RPMI7951 (cell line): ENCODE measurements at regions not wholly inside any gene's neighbourhood (a gene's known extent, or its start where the extent isn't known, plus 50 kb on each side); places are given as distances from the start of the nearest gene placed in this dataset.
"Not testable (repeated sequence)": the region's sequence is repeated elsewhere in the genome, so short reads cannot be mapped to it uniquely, and the experiment has no call there.

Experiments used
- DNase-seq: peaks from one replicate; pipeline ENCODE4 v3.0.0-alpha.2; 2012; ENCODE audit warnings: low read depth

DNA sequence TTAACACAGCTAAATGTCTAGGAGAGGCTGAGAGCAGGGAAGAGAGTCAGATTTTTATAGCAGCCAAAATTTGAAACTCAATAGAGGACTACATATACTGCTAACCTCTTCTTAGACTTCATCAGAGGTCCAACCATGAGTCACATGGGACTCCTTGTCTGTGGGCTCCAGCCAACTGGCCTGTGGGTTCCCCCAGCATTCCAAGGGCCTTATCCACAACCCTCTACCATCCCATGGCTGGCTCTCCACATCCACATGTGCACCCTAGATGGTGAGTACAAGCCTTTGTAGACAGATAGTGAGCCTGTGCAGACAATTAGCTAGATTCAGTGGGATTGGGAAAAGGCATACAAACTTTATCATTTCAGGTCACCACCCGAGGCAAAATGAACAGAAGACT is 901.9 kb upstream of the ZEB2 start:
- DNase-seq = peak; percentile 67

DNA sequence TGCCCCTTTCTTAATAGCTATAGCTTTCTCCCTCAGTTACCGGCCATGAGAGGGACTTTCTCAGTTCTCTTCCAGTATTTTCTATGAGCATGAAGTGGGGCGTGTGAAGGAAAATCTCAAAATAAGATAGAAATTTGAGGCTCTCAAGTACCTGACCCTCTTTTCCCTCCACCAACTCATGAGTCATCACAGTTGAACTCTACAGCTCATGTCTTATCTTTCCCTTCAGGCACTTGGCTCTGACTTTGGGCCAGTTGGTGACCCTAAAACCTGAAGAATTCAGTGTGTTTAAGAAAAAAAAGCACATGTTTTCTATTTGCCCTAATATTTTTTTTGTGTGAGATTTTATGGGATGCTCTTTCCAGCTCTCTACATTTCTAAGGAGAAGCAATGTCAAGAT is 896.7 kb upstream of the ZEB2 start:
- DNase-seq = peak; percentile 75

- DNase-seq = no peak
These were observed 895.2 kb upstream of the ZEB2 start for GRCh38 chr2:145415151-145415550.

DNA sequence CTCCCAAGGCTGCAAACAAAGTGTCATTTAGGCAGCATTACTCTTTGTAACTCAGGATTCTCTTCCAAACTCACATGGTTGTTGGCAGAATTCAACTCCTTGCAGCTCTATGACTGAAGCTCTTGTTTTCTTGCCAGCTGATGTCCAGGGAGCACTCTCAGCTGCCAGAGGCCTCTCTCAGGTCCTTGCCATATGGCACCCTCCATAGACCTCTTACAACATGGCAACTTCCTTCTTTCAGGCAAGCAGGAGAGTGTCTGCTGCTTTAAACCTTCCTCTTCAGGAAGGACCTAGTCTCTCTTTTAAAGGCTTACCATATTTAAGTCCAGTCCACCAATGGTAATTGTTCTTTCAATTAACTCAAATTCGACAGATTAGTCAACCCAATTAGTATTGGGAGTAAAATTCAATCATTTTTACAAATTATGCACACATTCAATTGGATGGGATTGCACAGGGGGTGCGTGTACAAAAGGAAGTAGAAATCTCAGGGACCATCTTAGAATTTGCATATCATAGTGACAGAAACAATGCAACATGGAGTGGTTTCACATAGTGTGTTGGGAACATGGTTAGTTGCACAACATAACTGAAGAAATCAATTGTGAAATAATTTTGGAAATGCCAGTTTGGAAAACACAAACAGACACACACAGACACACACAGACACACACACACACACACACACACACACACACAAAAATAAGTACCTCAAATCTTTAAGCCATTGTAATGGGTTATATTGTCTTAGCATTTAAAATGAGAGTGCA is 893.5 kb upstream of the ZEB2 start:
- DNase-seq = no peak

DNA sequence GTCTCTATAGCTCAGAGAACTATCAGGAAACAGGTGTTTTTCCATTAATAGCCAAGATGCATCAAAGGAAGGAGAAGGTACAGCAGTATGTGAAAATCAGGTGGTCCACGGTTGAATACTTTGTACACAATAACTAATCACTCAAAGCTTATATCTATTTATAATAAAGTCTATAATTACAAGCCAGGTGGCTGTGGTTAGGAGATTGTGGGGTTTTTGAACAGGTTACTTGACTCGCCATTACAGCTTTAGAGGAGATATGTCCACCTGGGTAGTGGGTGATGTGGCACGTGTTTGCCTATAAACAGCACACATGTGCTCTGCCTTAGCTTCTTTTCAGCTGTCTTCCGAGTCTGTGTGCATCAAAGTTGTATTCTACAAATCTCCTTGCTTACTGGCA is 892.2 kb upstream of the ZEB2 start:
- no peak for DNase-seq

GRCh38 chr2:145411493-145411892 is 891.6 kb upstream of the ZEB2 start:
- no peak for DNase-seq

DNA sequence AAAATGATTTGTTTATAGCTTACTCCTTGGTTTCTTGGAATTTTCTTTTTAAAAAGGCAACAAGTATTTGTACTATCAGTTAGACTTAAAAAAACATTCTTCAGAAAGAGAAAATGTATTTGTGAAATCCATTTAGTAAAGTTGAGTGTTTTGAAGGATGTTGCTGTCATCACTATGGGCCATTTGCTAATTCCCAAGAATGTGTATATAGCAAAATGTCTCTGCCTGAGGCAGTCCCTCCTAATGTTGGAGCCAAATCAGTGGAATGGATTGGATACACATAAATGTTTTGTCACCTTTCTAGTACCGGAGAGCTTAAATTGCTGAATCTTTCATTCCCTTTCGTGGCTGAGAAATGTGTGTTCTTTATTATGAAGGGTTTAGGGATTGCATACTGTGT is 890.2 kb upstream of the ZEB2 start:
- DNase-seq = peak; percentile 12

DNA sequence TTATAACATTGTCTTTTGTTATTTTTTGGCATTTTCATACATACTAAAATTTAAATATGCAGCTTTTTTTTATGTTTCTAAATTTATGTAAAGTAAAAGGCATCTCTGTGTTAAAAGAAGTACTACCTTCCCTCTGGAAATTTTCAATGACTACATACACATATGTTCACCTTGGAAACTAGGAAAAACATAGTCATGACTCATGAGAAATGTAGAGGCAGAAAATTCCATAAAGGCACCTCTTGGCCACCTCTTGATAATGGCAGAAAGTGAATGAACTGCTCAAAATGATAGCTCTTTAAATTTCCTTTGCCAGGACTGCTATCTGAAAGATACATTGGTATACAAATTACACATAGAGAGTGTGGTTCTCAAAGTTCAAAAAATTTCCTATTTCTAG is 889.1 kb upstream of the ZEB2 start:
- peak; percentile 28 for DNase-seq

DNA sequence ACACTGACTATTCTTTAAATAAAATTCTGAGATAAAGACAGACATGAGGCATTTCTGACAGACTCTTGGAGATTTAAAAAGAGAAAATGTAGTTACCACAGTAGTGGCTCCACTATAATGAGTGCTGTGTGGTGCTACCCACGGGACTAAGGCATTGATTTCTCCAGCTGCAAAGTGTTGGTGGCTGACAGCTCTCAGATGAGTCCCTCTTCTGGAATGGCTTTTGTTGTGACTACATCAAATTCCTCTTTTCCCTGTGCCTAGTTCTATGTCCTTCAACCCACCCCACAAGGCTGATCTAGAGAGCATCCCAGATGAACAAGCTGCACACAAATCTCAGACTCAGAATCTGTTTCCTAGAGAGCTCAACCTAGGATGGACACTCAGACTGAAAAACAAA is 884.8 kb upstream of the ZEB2 start:
- no peak for DNase-seq

GRCh38 chr2:145402706-145403277 is 882.9 kb upstream of the ZEB2 start:
- DNase-seq = no peak

DNA sequence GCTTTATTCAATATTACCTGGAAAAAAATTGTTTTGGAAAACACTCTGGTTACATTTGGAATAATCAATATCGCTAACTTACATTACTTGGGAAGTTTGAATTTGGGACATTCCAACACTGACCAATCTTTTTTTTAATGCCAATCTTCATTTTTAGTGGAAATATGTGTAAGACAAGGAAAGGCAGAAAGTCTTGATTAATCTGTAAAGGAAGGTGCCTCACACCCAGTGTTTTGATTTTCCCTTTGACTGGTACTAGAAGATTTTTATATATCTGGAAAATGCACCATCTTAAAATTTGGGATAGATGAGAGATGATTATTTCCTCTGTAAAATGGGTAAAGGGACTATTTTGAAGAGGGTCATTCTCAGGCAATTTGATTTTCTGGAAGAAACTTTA is 879.2 kb upstream of the ZEB2 start:
- no peak for DNase-seq

- DNase-seq = no peak
These were observed 874.3 kb upstream of the ZEB2 start for GRCh38 chr2:145394181-145394580.

GRCh38 chr2:145386973-145387372 is 867.1 kb upstream of the ZEB2 start:
- no peak for DNase-seq

DNA sequence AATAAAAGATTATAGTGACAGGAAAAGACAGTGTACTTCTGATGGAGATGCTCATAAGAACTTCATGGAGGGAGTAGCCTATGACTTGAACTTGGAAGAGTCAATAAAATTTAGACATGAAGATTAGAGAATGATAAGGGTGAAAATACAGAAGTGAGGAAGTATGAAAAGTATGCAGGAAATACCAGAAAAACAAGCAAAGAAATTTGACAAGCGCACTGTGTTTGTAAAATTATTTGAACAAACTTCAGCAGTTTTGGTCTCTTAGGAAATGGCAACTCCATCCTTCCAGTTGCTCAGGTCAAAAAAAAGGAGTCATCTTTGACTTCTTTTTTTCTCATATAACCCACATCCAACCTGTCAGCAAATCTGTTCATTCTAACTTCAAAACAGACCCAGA is 864.0 kb upstream of the ZEB2 start:
- DNase-seq = no peak

- DNase-seq = peak; percentile 89
These were observed 860.6 kb upstream of the ZEB2 start for GRCh38 chr2:145380436-145381017.

DNA sequence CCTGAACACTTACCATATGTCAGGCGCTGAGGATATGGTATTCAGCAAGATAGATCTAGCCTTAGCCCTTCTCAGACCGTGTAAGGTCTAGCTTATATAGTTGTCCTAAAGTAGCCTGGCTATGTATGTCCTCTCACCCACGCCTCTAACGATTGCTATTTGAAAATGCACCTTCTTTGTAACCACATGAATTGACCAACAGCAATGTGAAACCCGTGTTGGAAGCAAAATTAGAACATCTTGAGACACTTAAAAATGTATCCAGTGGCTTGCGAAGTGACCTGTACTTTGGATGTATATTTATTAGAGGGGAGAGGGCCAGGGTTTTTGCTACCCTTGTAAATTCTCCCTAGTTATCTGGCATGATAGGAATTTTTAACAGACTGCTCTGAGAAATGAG is 860.0 kb upstream of the ZEB2 start:
- DNase-seq = peak; percentile 22

GRCh38 chr2:145374165-145374564 is 854.2 kb upstream of the ZEB2 start:
- no peak for DNase-seq

DNA sequence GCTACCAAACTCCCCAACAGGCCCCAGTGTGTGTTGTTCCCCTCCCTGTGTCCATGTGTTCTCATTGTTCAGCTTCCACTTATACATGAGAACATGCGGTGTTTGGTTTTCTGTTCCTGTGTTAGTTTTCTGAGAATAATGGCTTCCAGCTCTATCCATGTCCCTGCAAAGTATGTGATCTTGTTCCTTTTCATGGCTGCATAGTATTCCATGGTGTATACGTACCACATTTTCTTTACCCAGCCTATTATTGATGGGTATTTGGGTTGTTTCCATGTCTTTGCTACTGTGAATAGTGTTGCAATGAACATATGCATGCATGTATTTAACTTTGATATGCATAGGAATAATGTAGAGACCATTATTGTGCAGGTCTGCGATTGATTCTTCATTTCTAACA is 847.4 kb upstream of the ZEB2 start:
- DNase-seq = not testable (repeated sequence)

DNA sequence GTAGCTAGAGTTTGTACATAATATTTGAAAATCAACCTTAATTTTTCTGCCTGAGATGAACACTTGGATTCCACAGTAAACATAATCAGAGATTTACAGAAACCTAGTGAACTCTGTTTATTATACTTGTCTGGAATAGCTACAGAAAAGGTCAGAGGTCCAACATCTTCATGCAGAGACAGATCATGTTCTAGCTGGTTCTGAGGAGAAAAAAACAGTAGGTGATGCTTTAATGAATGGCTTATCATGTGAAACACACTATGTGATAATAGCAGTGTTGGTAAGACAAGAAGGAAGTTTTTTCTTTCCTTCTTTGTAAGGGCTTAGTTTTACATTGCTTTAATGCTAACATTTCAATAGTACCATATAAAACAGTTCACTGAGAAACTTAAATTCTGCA is 846.4 kb upstream of the ZEB2 start:
- no peak for DNase-seq

GRCh38 chr2:145360129-145360790 is 840.3 kb upstream of the ZEB2 start:
- DNase-seq = no peak

DNA sequence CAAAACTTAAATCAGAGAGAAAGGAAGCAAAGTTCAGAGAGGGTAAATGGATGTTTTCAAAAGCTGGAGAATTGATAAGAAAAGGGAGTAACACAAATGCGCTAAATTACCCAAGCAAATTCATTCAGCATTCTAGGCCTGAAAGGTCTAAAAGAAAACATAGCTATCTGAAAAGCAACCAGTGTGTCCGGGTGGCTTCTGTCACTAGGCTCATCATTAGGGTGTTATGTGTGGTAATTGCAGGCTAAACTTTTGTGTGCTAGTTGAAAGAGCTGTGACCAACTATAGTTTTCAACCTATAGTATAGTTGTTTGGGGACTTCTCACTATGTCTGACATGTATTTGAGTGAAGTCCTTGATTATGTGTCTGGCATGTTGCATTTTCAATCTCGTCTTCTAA is 839.6 kb upstream of the ZEB2 start:
- DNase-seq = no peak

DNA sequence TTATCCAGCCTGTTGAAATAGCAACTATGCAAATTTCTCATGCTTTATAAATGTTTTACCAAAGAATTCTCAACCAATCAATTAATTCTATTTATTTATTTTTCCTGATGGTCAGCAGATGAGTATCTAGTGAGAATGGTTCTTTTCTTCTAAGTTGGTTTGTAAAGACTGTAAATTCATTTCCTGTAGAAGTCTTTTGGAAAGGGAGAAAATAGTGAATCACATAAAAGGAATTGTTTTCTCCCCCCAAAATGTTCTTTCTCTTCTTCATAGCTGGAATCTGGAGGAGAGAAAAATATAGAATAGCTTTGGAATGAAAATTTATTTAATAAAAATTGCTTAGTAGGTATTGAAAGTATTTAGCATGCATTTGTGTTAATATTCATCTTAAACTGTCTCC is 836.1 kb upstream of the ZEB2 start:
- no peak for DNase-seq

DNA sequence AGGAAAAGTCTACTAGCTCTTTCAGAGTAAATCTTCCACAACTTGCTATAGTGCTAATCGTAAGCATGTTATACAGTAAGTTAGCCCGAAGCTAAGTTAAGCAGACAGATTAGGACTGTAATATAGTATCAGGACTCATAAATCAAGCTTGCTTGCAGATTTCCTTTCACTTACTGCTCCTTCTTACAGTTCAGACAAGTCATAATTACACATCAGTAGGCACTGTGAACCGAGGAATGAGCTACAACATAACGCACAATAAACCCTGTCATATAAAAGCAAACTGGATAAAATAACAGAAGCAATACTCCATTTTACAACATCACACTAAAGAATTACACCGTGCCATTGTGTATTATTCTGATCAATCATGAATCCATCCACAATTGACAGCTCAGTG is 832.6 kb upstream of the ZEB2 start:
- DNase-seq = peak; percentile 9
